GM23248 (cell line): ENCODE measurements at regions not wholly inside any gene's neighbourhood (a gene's known extent, or its start where the extent isn't known, plus 50 kb on each side); places are given as distances from the start of the nearest gene placed in this dataset.

Source experiments
- DNase-seq: peaks from one replicate; pipeline ENCODE4 v3.0.0-alpha.2; 2015
- H2AFZ ChIP-seq: fragments of 200-600 bp; sonication (generic); 2 replicates; pipeline ENCODE4 v1.6.1; 2016; ENCODE audit warnings: antibody characterized with exemption
- H3F3A ChIP-seq: fragments of 200-600 bp; sonication (generic); 2 replicates; pipeline ENCODE4 v1.6.1; 2016; ENCODE audit warnings: mild to moderate bottlenecking, antibody characterized with exemption, mixed run types; ENCODE audit not compliant: insufficient read depth
- H3K27ac ChIP-seq: fragments of 200-600 bp; sonication (generic); 2 replicates; pipeline ENCODE4 v1.5.1; 2016; ENCODE audit warnings: mild to moderate bottlenecking
- H3K27me3 ChIP-seq: fragments of 200-600 bp; sonication (generic); replicated peaks from 2 replicates; pipeline ENCODE4 v1.6.1; 2016; ENCODE audit warnings: mild to moderate bottlenecking; ENCODE audit not compliant: insufficient read depth
- H3K36me3 ChIP-seq: fragments of 200-600 bp; sonication (generic); 2 replicates; pipeline ENCODE4 v1.6.1; 2016; ENCODE audit warnings: low read depth, mild to moderate bottlenecking
- H3K4me1 ChIP-seq: fragments of 200-600 bp; sonication (generic); 2 replicates; pipeline ENCODE4 v1.6.1; 2016; ENCODE audit warnings: mild to moderate bottlenecking; ENCODE audit not compliant: insufficient read depth
- H3K4me2 ChIP-seq: fragments of 200-600 bp; sonication (generic); one replicate; pipeline ENCODE4 v1.6.1; 2016; ENCODE audit warnings: mild to moderate bottlenecking; ENCODE audit not compliant: unreplicated experiment
- H3K4me3 ChIP-seq: fragments of 200-600 bp; sonication (generic); 2 replicates; pipeline ENCODE4 v1.5.1; 2016; ENCODE audit warnings: mild to moderate bottlenecking
- H3K79me2 ChIP-seq: fragments of 200-600 bp; sonication (generic); 2 replicates; pipeline ENCODE4 v1.6.1; 2016; ENCODE audit warnings: mild to moderate bottlenecking; ENCODE audit not compliant: insufficient read depth
- H3K9ac ChIP-seq: fragments of 200-600 bp; sonication (generic); 2 replicates; pipeline ENCODE4 v1.6.1; 2016; ENCODE audit warnings: mild to moderate bottlenecking
- H3K9me2 ChIP-seq: fragments of 200-600 bp; sonication (generic); 2 replicates; pipeline ENCODE4 v1.6.1; 2016; ENCODE audit warnings: mixed run types, mild to moderate bottlenecking, moderate library complexity; ENCODE audit not compliant: insufficient read depth
- H3K9me3 ChIP-seq: fragments of 200-600 bp; sonication (generic); one replicate; pipeline ENCODE4 v1.6.1; 2017; ENCODE audit warnings: low read depth
- H4K20me1 ChIP-seq: fragments of 200-600 bp; sonication (generic); 2 replicates; pipeline ENCODE4 v1.6.0; 2016; ENCODE audit not compliant: insufficient read depth
- EZH2 ChIP-seq: fragments of 200-600 bp; sonication (generic); IDR thresholded peaks from 2 replicates; pipeline ENCODE4 v1.6.1; 2018; ENCODE audit warnings: antibody characterized with exemption, mild to moderate bottlenecking; ENCODE audit not compliant: insufficient read depth, poor library complexity, severe bottlenecking
- EZH2phosphoT487 ChIP-seq: fragments of 200-600 bp; sonication (generic); IDR thresholded peaks from 2 replicates; pipeline ENCODE4 v1.6.1; 2018; ENCODE audit warnings: antibody characterized with exemption, moderate library complexity, mild to moderate bottlenecking, low read depth; ENCODE audit not compliant: insufficient read depth
- WGBS, 2 experiments: methylation state at CpG; one replicate each; pipeline ENCODE4 v1.1.6; 2015 to 2017; ENCODE audit warnings: low lambda C conversion rate in 2 of 2, low coverage in 1 of 2; ENCODE audit errors: missing lambda C conversion rate in 2 of 2; 5-methylcytosine and 5-hydroxymethylcytosine counted together
- in situ Hi-C: fragments of 300-500 bp; cut with MboI; formaldehyde crosslinking; loops from 2 replicates; pipeline ENCODE4 v1.15.0; 2020

DNA sequence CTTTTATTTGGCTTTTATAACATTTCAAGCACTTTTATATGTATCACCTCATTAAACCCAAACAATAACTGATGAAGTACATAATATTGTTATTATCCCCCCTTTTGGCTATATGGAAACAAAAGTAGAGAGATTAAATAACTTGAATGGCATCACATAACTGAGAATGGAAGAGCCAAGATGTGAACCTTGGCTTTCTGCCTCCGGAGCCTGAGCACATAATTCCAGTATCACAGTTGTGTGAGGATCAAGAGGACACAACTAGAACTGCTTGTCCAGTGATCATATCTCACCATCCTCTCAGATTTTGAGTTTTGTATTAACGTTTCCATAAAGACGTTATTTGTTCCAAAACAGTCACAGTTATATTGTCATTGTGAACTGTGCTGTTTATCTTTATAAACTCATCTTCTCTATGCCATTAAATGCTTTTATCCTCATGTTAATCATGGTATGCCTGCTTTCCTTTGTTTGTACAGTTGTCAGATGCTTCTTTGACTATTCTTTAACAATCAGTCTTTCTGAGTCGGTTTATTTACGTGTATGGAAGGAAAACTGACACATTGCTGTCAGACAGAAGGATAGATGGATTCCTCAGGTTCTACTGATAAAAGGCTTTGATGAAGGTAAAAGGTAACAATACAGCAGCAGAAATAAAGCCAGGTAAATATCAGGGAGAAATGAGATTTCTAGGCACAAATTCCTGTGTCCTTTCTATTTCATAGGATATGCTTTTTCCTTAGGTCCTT, 92.0 kb upstream of the FAM13C start:
- TF ChIP-seq EZH2 (no peak), EZH2phosphoT487 (no peak)
- no peak for DNase-seq
- no peaks in the 10 kb centered on the region for H3K9me2 ChIP-seq
- no peaks in the 10 kb centered on the region for H3K36me3 ChIP-seq
- H3K9ac ChIP-seq = no peak overlapping the region
- H3K4me3 ChIP-seq = no peak overlapping the region
- H3K9me3 ChIP-seq = no peaks in the 10 kb centered on the region
- H3K27me3 ChIP-seq = no peaks in the 10 kb centered on the region
- H3F3A ChIP-seq = no peaks in the 10 kb centered on the region
- no peak overlapping the region for H2AFZ ChIP-seq
- no peak overlapping the region for H3K4me2 ChIP-seq
- in situ Hi-C loops = no loop called here
- H3K27ac ChIP-seq = no peak overlapping the region
- no peaks in the 10 kb centered on the region for H3K79me2 ChIP-seq
- no peaks in the 10 kb centered on the region for H3K4me1 ChIP-seq
- 50% methylated on average over 5 of the region's 5 CpGs for WGBS, 2 experiments
- H4K20me1 ChIP-seq = no peaks in the 10 kb centered on the region

- H3K9me2 ChIP-seq = no peaks in the 10 kb centered on the region
- in situ Hi-C loops = no loop called here
- H3K9ac ChIP-seq = no peak overlapping the region
- H3K36me3 ChIP-seq = no peaks in the 10 kb centered on the region
- WGBS, 2 experiments = 68 to 79% methylated on average over 1 of the region's 1 CpG
- TF ChIP-seq EZH2 (no peak), EZH2phosphoT487 (no peak)
- no peak overlapping the region for H3K4me3 ChIP-seq
- H3K79me2 ChIP-seq = no peaks in the 10 kb centered on the region
- H4K20me1 ChIP-seq = no peaks in the 10 kb centered on the region
- H3K9me3 ChIP-seq = no peaks in the 10 kb centered on the region
- no peaks in the 10 kb centered on the region for H3K4me1 ChIP-seq
- H3K27ac ChIP-seq = no peak overlapping the region
- no peak for DNase-seq
- no peaks in the 10 kb centered on the region for H3K27me3 ChIP-seq
- no peak overlapping the region for H2AFZ ChIP-seq
- H3K4me2 ChIP-seq = no peak overlapping the region
- H3F3A ChIP-seq = no peaks in the 10 kb centered on the region
Observed at GRCh38 chr10:59448616-59449015, 86.3 kb upstream of the FAM13C start.

DNA sequence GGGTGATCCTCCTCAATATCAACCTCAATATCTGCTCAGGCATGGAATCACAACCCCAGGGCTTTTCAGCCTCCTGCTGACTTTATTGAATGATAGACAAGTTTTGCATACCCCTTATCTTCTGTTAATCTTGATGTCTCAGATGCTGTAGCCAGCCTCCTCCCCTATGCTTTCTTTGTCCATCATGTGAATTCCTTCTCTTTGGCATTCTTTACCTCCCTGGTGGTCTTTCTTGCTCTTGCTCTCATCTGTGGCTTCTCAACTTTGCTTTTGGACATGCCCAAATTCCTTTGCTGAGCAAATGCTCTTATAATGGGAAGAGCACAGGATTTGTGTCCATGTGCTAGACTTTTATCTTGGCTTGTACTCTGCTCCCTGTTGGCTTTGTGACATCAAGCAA, 73.4 kb upstream of the FAM13C start:
- Histone ChIP-seq H3K9ac (no peak overlapping the region), H3K36me3 (no peaks in the 10 kb centered on the region), H2AFZ (no peak overlapping the region), H3K4me2 (no peak overlapping the region), H3K9me2 (no peaks in the 10 kb centered on the region), H3K27ac (no peak overlapping the region), H3F3A (no peaks in the 10 kb centered on the region), H3K27me3 (no peaks in the 10 kb centered on the region; the same call in 1 of the 2 replicates), H3K4me1 (0 out of 2 replicates have a peak, but pooled peaks cover 6% of the 10 kb centered on the region), H3K4me3 (no peak overlapping the region), H3K79me2 (no peaks in the 10 kb centered on the region), H4K20me1 (no peaks in the 10 kb centered on the region), H3K9me3 (no peaks in the 10 kb centered on the region)
- DNase-seq = no peak
- TF ChIP-seq EZH2 = no peak
- no peak for TF ChIP-seq EZH2phosphoT487
- in situ Hi-C loops = no loop called here

- H3K79me2 ChIP-seq = no peaks in the 10 kb centered on the region
- H3K4me2 ChIP-seq = no peak overlapping the region
- no peak overlapping the region for H3K27ac ChIP-seq
- DNase-seq = peak; percentile 30
- no peak overlapping the region for H3K9ac ChIP-seq
- H3K27me3 ChIP-seq = no peaks in the 10 kb centered on the region; the same call in 1 of the 2 replicates
- WGBS, 2 experiments = 22 to 23% methylated on average over 4 of the region's 4 CpGs
- no peaks in the 10 kb centered on the region for H3F3A ChIP-seq
- no peaks in the 10 kb centered on the region for H4K20me1 ChIP-seq
- H3K36me3 ChIP-seq = no peaks in the 10 kb centered on the region
- in situ Hi-C loops = no loop called here
- no peaks in the 10 kb centered on the region for H3K9me2 ChIP-seq
- H3K9me3 ChIP-seq = no peaks in the 10 kb centered on the region
- H3K4me3 ChIP-seq = no peak overlapping the region
- TF ChIP-seq EZH2phosphoT487 (no peak), EZH2 (no peak)
- H2AFZ ChIP-seq = no peak overlapping the region
- 0 out of 2 replicates have a peak, but pooled peaks cover 6% of the 10 kb centered on the region for H3K4me1 ChIP-seq
Observed at GRCh38 chr10:59434463-59435321, 72.3 kb upstream of the FAM13C start.
